Activated T-helper 1 cell treated with anti-CD3 and anti-CD28 coated beads, Interleukin-2, amount 50 U/mL, for 16 hours (primary cell): ENCODE measurements at regions not wholly inside any gene's neighbourhood (a gene's known extent, or its start where the extent isn't known, plus 50 kb on each side); places are given as distances from the start of the nearest gene placed in this dataset.
"Not testable (repeated sequence)": the region's sequence is repeated elsewhere in the genome, so short reads cannot be mapped to it uniquely, and the experiment has no call there.

Experiments
- DNase-seq, 2 donors: peaks; one replicate each; pipeline ENCODE4 v3.0.0-alpha.2; 2020; ENCODE audit warnings: low read depth in 1 of 2, low spot score in 1 of 2

GRCh38 chr10:80946073-80946472 is 408.4 kb downstream of the SH2D4B start:
- no peak for DNase-seq

- no peak for DNase-seq
Measured at GRCh38 chr10:80946957-80947726, 409.4 kb downstream of the SH2D4B start.

GRCh38 chr10:80949785-80950184 is 412.1 kb downstream of the SH2D4B start:
- no peak for DNase-seq

- no peak for DNase-seq
Measured at GRCh38 chr10:80952436-80952835, 414.7 kb downstream of the SH2D4B start.

GRCh38 chr10:80957161-80957560 is 419.5 kb downstream of the SH2D4B start:
- no peak for DNase-seq

- no peak for DNase-seq
Measured at GRCh38 chr10:80964179-80964578, 426.5 kb downstream of the SH2D4B start.

- DNase-seq: no peak
Measured at GRCh38 chr10:80964955-80965614, 427.4 kb downstream of the SH2D4B start.

GRCh38 chr10:80966326-80966986 is 428.8 kb downstream of the SH2D4B start:
- DNase-seq: no peak

- DNase-seq: not testable (repeated sequence)
Measured at GRCh38 chr10:80967357-80967756, 429.7 kb downstream of the SH2D4B start.

- DNase-seq: no peak
Measured at GRCh38 chr10:80968903-80969302, 431.2 kb downstream of the SH2D4B start.

- DNase-seq: no peak
Measured at GRCh38 chr10:80971461-80971860, 433.8 kb downstream of the SH2D4B start.

- DNase-seq: no peak
Measured at GRCh38 chr10:80976658-80977057, 439.0 kb downstream of the SH2D4B start.

- DNase-seq: no peak
Measured at GRCh38 chr10:80985102-80985501, 447.4 kb downstream of the SH2D4B start.

GRCh38 chr10:80986596-80986995 is 448.9 kb downstream of the SH2D4B start:
- DNase-seq: no peak

- DNase-seq: no peak
Measured at GRCh38 chr10:80988755-80989154, 451.1 kb downstream of the SH2D4B start.

- DNase-seq: no peak
Measured at GRCh38 chr10:80996615-80997193, 459.0 kb downstream of the SH2D4B start.

GRCh38 chr10:81000781-81001180 is 463.1 kb downstream of the SH2D4B start:
- no peak for DNase-seq

- DNase-seq: no peak
Measured at GRCh38 chr10:81002382-81002781, 464.7 kb downstream of the SH2D4B start.

GRCh38 chr10:81007872-81008271 is 470.2 kb downstream of the SH2D4B start:
- no peak for DNase-seq

GRCh38 chr10:81008726-81009125 is 471.0 kb downstream of the SH2D4B start:
- DNase-seq: no peak

GRCh38 chr10:81009296-81009695 is 471.6 kb downstream of the SH2D4B start:
- no peak for DNase-seq

- no peak for DNase-seq
Measured at GRCh38 chr10:81013771-81014170, 476.1 kb downstream of the SH2D4B start.
